ENCODE measurements at regions not wholly inside any gene's neighbourhood (a gene's known extent, or its start where the extent isn't known, plus 50 kb on each side); places are given as distances from the start of the nearest gene placed in this dataset.

DNA sequence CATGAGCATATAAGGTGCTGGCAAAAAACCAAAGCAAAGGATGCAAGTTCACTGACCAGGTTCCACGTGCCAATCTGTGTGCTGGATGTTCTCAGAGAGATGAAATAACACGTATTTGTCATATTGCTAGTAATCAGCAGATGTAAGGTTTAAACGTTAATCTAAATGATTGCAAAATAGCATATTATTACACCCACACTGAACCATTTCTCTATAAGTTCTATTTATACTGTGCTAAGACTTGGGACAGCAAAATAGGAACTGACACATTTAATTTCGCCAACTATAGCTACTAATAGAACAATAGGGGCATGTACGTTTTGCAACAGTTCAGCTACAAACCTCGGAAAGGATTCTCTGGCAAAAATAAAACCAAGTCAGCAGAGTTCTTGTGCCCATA lies 350.3 kb upstream of the ZNF385D start:
- TF ChIP-seq, protein P1, sequence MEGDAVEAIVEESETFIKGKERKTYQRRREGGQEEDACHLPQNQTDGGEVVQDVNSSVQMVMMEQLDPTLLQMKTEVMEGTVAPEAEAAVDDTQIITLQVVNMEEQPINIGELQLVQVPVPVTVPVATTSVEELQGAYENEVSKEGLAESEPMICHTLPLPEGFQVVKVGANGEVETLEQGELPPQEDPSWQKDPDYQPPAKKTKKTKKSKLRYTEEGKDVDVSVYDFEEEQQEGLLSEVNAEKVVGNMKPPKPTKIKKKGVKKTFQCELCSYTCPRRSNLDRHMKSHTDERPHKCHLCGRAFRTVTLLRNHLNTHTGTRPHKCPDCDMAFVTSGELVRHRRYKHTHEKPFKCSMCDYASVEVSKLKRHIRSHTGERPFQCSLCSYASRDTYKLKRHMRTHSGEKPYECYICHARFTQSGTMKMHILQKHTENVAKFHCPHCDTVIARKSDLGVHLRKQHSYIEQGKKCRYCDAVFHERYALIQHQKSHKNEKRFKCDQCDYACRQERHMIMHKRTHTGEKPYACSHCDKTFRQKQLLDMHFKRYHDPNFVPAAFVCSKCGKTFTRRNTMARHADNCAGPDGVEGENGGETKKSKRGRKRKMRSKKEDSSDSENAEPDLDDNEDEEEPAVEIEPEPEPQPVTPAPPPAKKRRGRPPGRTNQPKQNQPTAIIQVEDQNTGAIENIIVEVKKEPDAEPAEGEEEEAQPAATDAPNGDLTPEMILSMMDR (IDR thresholded peaks at IDR 0.05), result no peak
- no peak for TF ChIP-seq EP300 (IDR thresholded peaks at IDR 0.05)
- TF ChIP-seq POLR2A (IDR thresholded peaks at IDR 0.05), result no peak
- no peak for TF ChIP-seq POLR2AphosphoS5 (IDR thresholded peaks at IDR 0.05)

Measured in stomach (tissue), 4 donors.